ENCODE measurements at regions not wholly inside any gene's neighbourhood (a gene's known extent, or its start where the extent isn't known, plus 50 kb on each side); places are given as distances from the start of the nearest gene placed in this dataset.
"Not testable (repeated sequence)": the region's sequence is repeated elsewhere in the genome, so short reads cannot be mapped to it uniquely, and the experiment has no call there.

DNA sequence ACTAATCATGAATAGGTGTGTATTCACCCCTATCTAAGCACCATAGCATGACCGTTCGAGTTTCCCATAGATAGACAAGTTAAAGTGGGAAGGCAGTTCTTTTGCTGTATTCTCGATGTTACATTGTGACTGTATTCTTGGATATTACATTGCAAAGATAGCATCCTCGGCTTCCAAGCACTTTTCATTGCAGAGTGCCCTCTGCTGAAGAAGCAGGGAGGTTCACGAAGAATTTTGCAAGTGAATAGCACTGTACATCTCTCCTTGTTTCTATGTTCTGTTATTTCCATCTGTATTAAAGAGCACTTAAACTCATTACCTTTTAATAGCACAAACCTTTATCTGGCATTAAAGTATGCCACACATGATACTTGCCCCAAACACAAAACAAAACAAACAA is 426.7 kb upstream of the ARX start:
- no peak for DNase-seq

DNA sequence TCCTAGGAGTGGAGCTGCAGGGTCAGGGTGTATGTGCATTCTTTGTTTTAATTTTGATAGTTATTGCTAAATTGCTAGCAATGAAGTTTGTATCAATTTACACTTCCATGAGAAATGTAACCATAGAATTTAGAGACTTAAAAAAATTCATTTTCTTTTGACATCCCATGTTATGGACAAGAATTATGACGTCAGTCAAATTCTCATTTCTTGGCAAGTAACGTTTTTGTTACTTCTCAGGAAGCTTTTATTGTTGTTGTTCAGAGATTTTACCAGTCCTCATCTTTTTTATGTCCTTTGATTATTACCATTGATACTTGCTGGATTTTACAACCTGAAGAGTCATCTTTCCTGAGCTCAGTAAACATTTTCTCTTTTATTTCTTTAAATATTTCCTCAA is 417.5 kb upstream of the ARX start:
- no peak for DNase-seq

DNA sequence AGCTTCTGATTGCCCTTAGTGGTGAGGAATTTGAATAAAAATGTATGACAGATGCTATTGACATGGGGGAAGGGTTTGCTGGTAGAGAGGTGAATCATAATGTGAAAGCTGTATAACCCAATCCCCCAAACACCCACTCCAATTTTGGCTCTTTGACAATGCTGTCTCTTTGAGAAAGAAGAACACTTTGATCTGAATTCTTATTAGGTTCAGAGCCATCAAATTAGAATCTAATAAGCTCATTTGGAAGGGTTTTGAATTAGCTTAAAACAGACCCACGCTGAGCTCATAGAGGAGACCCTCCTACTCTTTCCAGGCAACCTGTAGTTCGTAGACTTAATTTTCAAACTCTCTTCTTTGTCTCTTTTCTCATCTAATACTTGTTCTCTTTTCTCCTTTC is 416.6 kb upstream of the ARX start:
- no peak for DNase-seq

DNA sequence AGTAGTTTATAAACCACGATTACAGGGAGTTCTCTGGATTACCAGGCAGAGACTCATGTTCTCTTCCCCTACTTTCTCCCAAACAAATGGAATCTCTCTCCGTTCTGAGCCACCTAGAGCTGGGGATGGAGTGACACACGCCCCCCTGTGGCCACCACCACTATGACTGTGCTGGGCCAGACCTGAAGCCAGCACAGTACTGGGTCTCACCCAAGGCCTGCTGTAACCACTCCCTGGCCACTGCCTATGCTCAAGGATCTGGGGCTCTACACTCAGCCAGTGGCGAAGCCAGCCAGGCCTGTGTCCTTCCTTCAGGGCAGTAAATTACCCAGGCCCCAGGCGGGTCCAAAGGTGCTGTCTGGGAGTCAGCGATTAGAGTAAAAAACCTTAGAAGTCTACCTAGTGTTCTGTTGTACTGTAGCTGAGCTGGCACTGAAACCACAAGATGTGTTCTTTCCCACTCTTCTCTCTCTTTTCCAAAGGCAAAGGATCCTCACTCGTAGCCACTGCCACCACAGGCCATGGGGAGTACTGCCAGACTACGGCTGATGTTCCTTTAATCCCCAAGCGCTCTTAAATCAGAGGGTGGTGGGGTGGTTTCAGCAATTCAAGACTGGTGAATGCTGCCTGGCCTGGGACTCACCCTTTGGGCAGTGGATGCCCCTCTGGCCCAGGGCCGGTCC is 412.2 kb upstream of the ARX start:
- no peak for DNase-seq

DNA sequence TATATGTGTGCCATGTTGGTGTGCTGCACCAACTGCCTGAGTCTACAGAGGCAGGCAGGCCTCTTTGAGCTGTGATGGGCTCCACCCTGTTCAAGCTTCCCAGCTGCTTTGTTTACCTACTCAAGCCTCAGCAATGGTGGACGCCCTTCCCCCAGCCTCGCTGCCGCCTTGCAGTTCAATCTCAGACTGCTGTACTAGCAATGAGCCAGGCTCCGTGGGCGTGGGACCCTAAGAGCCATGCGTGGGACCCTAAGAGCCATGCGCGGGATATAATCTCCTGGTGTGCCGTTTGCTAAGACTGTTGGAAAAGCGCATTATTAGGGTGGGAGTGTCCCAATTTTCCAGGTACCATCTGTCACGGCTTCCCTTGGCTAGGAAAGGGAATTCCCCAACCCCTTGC is 388.4 kb upstream of the ARX start:
- DNase-seq, result not testable (repeated sequence)

DNA sequence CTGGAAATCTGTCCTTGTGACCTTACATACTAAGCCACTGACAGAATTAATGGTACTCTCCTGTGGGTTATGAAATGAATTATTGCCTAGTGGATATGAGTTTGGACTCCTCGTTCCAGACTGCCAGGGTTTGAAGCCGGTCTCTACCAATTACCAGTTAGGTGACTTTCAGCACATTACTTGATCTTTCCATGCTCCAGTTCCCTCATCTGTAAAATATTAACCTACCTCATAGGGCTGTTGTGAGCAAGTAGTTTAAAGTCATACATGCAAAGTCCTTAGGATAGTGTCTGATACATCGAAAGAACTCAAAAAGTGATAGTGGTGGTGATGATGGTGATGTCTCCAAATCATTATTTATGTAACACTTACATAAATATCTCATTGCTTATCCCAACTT is 373.5 kb upstream of the ARX start:
- no peak for DNase-seq

DNA sequence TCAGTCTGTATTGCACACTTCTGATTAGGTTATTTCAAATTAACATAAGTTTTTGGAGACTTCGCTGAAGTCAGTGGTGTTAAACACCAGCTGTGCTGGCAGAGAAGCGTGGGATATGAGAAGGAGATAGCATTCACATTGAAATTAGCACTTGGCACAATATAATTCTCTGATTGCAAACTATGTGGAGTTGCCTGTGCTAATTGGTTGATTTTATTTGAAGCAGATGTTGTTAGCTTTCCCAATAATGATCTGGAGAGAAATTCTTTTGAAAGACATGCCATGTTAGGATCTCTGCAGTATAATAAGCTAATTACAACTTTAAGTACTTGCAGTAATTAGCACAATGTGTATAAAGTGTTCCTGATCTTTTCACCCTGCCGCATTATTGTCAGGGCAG is 367.4 kb upstream of the ARX start:
- DNase-seq, result no peak

DNA sequence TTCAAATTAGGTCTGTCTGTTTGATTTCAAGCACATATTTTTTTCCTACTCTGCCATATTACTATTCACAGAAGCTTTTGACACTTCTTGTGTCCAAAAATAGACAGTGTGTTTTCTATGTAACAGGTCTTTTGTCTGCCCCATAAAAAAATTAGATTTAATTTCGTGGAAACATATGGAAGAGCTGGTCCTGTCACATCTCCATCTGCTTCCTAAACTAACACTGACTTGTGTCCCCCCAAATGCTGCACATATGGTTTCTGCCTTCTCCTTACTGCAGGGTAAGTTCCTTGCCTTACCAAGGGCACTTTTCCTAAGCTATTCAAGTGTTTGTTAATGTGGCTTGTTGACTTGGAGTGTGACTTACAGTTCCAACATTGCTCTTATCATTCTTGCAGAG is 340.7 kb upstream of the ARX start:
- DNase-seq, result no peak

DNA sequence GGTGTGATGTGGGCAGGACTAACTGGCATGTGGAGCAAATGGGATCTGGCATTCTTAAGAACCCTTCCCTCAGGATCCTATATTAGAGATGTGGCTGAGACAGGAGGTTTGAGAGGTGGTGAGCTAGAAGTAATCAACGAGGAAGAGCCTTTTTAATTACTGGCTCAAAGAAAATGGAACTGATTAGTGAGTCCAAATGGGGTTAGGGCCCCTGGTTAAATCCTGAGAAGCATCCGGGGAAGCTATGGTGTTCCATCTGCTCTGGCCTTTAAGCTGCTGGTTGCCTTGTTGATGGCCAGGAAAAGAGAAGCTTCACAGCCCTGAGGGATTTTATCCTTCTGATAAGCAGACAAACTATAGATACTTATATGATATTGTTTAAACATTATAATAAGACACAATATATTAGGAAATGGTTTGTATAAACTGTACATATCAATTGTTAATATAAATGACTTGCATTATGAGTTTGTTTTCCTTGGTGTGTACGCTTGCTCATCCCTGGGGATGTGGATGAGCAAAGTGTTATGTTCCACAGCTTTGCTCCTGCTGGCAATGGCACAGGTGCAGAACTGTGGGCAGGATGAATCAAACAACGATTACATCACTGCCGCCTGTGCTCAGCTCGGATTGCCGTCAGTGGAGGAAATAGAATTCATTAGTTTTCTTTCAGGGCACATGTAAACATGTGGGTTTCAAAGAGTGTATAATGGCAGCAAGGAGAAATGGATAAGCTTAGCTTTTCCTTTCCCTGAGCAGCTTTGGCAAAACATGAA is 328.6 kb upstream of the ARX start:
- DNase-seq, result no peak

DNA sequence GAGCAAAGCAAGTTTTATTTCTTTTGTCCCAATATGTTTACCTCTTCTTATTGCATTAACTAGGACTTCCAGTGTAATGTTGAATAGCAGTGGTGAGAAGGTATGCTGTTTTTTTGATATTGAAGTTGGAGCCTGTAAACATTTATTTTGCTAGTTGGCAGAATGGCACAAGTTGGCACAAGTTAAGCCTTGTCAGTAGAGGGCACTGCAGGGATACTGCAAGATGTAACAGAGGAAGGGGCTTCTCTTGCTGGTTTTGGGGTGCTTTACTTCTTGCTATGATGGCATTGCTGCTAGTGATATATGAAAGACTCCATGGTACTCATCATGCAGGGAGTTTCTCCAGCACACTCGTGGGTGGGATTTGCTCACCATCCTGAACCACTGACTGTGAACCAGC is 327.3 kb upstream of the ARX start:
- no peak for DNase-seq

DNA sequence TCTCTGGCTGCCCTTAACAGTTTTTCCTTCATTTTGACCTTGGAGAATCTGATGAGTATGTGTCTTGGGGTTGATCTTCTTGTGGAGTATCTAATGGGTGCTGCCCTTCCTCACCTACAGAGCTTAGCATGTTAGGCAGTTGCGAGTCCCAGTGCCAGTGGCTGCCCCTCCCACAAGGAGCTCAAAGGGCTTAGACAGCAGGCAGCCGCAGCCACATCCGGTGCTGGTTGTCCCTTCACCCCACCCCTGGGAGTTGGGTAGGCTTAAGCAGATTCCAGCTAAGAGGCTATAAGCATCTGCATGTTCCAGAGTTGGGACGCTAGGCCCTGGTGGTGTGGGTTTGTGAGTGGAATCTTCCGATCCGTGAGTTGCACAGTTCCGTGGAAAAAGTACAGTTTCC is 322.1 kb upstream of the ARX start:
- DNase-seq, result no peak

DNA sequence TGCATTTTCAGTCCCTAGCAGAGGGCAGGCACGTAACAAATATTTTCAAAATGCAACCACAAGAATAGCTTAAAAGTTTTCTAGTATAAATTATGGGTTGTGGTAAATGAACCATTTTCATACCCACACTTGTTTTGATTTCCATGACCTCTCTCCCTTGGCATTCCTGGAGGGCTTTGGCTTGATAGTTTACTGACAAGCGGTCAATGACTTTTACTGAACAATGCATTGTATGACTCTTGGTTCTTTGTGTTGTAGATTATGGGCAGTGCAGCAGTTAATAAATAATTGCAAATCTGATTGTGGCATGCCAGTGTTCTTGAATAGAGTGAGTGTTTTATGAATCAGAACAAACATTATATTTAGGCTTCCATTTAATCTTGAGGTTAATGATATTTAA is 285.2 kb upstream of the ARX start:
- DNase-seq, result no peak

DNA sequence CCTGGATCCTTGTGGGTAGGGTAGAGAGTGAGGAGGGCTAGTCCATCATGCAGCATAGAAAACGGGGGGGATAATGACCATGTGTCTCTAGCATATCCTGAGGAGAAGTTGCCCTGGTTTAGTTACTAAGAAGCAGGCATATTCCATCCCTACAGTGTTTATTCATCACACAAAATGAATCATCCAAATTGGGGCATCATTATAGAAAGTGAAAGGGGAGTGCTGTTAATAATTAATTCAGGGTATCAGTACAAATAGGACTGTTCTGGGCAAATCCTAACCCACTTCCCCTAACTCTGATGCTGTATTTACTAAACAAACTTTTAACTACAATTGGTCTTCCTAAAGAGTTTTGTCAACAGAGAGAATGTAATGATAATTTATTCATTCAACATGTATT is 281.1 kb upstream of the ARX start:
- no peak for DNase-seq

DNA sequence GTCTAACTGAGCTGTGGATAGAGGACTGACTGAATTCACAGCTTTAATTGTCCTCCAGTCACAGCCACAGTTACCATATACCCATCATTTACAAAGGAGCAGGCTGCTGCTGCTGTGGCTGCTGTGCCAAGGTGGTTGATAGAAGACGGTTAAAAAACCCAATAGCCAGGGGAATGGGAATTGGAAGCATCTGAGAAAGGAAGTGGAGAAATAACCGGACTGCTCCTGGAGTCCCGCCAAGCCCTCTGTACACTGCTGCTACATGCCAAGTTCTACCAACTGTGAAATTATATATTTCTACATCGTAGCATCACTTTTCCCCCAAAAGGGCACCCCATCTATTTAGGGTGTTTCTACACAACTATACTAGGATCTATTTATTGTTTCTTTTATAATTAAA is 279.7 kb upstream of the ARX start:
- DNase-seq, result no peak

DNA sequence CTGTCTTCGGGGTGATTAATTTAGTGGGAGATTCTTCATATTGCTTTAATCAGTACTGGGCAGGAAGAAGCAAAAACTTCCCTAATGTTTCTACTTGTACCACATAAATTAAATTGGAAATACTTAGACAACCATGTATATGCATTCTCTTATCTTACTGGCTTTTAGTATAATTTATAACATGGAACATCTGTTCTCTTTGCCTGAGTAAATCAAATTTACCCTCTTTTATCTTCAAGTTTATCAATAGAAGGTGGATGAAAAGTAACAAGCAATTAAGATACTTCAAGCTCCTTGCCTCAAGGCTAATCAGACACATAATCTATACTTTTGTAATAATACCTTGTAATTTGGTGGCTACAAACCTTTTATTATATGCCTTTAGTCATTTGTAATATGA is 274.4 kb upstream of the ARX start:
- DNase-seq, result no peak

DNA sequence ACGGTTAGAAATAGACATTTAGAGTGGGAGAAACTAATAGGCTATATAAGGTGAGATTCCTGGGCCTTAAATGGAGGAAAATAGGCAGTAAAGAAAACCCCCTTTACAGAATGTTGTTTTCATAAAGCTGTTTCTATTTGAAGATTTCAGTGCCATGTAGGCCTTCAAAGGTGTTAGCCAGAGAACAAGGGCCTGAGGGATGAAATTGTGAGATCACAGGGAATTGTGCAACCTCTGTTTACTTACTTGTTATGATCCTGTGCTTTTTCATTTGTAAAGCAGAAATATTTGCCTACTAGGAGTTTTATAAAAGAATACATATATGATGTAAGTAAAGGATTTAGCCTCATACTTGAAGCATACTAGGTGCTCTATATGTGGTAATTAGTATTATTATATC is 272.9 kb upstream of the ARX start:
- no peak for DNase-seq

DNA sequence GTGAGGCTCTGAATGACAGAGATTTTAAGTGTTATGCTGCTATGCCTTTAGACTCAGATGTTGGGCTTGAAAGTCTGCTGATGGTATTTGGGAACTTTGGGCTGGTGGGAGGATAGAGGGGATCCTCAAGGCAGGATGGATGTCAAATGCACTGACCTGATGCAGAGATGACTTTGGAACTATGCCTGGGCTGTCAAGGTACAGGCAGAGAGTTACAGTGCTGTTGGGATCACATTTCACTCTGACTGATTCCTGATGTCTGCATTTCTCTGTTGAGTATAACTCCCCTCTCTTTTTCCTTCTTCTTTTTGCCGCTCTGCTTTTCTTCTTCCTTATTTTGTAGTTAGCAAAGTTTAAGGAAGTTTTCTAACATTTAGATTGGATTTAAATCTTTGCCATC is 271.8 kb upstream of the ARX start:
- DNase-seq, result no peak

DNA sequence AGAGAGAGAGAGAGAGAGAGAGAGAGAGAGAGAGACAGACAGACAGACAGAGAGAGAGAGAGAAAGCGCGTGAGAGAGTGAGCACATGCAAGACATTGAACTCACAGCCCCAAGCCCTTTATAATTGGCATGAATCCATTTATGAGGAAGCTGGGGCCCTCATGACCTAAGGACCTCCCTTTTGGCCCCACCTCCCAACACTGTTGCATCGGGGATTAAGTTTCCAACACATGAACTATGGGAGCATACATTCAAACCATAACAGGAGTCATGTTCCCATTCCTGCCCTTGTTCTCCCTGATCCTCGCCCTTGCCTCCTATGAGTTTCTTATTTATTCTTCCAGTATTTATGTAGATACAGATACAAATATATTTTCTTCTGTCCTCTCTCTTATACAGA is 269.8 kb upstream of the ARX start:
- no peak for DNase-seq

DNA sequence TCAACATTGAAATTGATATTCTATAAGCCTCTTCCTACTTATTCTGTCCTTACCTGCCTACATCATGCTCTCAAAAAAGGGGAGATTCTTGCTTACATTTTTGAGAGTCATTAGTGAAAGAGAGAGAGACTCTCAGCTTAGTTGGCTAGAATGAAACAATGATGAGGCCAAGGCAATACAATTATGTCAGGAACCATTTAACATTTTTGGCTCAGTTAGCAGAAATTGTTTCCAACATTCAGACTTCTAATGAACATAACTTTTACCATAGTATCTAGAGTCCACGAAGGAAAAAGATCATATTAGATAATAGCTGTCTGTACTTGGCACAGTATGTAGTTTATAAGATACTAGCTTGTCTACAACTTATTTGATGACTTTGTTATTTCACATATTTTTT is 263.7 kb upstream of the ARX start:
- DNase-seq, result no peak

DNA sequence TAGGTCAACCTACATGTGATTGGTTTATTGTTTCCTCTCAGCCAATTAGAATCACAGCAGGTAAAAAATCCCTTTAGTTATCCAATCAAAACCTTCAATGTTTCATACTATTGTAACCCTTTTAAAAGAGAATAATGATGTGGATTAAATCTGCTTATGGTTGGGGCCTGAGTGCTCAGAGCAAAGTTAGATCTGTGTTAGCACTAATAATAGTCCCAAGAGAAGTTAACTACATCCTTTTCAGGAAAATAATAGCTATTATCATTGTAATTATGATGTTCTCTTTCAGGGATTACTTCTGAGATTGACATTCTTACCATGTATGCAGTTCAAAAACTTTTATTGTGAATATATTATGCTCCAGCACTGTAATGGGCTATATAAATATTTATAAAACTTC is 262.6 kb upstream of the ARX start:
- DNase-seq, result no peak

DNA sequence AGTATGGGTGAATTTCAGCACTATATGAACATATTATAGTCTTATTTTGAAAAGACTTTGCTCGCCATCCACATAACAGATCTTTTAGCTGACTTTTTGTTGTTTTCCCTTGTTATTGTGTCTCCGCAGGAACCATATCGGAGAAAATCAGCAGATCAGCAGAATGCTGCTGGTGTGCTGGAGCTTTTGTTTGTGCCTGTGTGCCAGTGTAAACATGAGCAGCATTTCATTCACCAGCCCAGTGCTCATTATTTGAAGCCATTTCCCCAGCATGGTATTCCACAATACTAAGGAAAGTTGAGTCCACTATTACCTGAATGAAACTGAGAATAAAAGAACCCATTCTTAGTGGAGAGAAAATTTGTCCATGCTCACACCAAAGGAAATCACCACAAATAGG is 261.8 kb upstream of the ARX start:
- DNase-seq, result no peak

DNA sequence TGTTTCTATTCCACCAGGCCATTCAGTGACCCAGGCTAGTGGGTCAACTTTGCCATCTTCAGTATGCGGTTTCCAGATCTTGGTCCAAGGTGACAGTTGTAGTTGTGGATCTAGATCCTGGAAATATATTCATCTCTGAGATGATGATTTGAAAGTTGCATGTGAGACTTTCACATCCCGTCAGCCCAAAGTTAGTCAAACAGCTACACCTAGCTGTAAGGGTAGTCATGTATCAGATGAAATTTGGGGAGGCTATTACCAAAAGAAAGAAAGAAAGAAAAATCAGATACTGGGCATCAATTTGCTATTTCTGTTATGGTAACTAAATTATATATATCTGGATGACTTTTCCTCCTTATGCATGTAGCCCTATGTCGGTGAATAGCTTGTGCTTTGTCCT is 259.4 kb upstream of the ARX start:
- DNase-seq, result no peak

DNA sequence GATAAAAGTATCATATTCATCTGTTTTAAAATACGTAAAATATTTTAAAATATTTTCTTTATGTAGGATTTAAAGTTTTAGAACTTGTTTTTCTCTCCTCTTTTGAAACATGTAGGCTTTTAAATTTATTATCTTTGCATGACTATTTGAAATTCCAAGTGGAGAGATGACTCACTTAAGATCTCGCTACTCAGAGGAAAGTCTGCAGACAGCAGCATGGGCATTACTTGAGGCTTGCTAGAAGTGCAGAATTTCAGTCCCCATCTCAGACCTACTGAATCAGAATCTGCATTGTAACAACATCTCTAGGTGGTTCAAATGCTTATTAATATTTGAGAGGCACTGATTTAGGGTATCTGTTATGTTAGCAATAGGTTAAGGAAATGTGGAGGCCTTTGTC is 225.7 kb upstream of the ARX start:
- DNase-seq, result no peak

DNA sequence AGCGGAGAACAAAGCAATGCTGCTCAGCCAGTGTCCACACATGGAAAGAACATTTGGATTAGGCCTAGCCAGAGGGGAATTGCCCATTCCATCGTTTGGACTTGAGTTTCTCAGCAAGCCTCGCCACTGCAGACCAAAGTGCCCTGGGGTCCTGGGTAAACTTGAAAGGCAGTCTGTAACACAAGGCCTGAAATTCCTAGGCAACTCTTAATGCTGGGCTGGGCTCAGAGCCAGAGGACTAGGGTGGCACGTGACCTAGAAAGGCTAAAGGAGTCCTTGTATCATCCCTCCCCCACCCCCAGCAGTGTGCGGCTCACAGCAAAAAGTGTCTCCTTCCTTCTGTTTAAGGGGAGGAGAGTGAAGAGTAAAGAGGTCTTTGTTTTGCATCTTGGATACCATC is 210.4 kb upstream of the ARX start:
- DNase-seq, result no peak

DNA sequence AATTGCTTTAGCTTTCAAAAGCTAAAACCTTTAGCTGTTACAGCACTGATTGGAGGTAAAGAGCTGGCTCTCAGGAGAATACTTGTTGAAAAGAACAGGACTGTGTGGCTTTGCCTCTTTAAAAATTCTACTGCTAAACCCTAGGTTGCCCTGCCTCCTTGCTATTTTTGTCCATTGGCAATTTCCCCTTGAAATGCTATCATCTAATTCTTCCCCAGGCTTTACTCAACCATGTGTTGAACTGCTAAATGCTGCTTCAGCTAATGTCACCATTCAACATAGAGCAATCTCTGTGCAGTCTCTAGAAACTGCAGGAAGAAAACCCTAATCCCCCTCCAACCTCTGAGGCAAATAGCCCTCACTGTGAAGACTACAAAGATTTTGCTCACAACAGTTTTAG is 203.7 kb upstream of the ARX start:
- DNase-seq, result no peak
